Osteocyte (in vitro differentiated cells): ENCODE measurements at regions not wholly inside any gene's neighbourhood (a gene's known extent, or its start where the extent isn't known, plus 50 kb on each side); places are given as distances from the start of the nearest gene placed in this dataset.

Experiments used
- DNase-seq: peaks from one replicate; pipeline ENCODE4 v3.0.0; 2021; ENCODE audit warnings: mixed read lengths; ENCODE audit not compliant: unreplicated experiment; ENCODE audit errors: extremely low spot score
- H3K27ac Mint-ChIP-seq: one replicate; pipeline ENCODE4 v1.8.0; 2021; ENCODE audit warnings: mild to moderate bottlenecking, mixed read lengths; ENCODE audit not compliant: unreplicated experiment
- H3K27me3 Mint-ChIP-seq: one replicate; pipeline ENCODE4 v1.8.0; 2021; ENCODE audit warnings: mixed read lengths; ENCODE audit not compliant: unreplicated experiment
- H3K36me3 Mint-ChIP-seq: one replicate; pipeline ENCODE4 v1.8.0; 2021; ENCODE audit warnings: mixed read lengths; ENCODE audit not compliant: unreplicated experiment
- H3K4me1 Mint-ChIP-seq: one replicate; pipeline ENCODE4 v1.8.0; 2021; ENCODE audit warnings: mixed read lengths; ENCODE audit not compliant: unreplicated experiment
- H3K4me3 Mint-ChIP-seq: one replicate; pipeline ENCODE4 v1.8.0; 2021; ENCODE audit warnings: mild to moderate bottlenecking, moderate library complexity, mixed read lengths; ENCODE audit not compliant: unreplicated experiment
- H3K9me3 Mint-ChIP-seq: one replicate; pipeline ENCODE4 v1.8.0; 2021; ENCODE audit warnings: mixed read lengths; ENCODE audit not compliant: unreplicated experiment
- CTCF ChIP-seq: fragments of 200-600 bp; sonication (generic); IDR thresholded peaks from 2 replicates; pipeline ENCODE4 v1.5.0; 2021; ENCODE audit warnings: antibody characterized with exemption, mild to moderate bottlenecking, moderate library complexity

DNA sequence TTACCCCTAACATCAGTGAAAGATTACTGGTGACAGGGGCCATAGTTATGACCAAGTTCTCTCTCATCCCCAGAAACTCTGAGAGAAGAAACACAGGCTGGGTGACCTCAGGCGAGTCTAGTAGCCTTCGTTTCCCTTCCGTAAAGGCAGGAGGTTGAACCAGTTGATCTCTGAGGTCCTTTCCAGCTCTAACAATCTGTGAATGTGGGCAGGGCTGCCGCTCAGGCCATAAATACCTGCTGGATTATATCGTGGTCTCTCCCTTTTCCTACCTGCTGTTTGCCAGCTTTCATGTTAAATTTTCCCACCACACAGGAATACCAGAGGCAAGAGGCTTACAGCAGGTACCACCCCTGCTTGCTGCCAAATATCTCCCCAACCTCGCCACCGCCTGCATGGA is 357.5 kb downstream of the SH3GL2 start:
- no peaks in the 10 kb centered on the region for H3K9me3 Mint-ChIP-seq
- H3K27me3 Mint-ChIP-seq: peaks cover 8% of the 10 kb centered on the region
- DNase-seq: no peak
- no peak overlapping the region for H3K4me3 Mint-ChIP-seq
- H3K36me3 Mint-ChIP-seq: no peaks in the 10 kb centered on the region
- no peak overlapping the region for H3K27ac Mint-ChIP-seq
- no peak for TF ChIP-seq CTCF
- no peaks in the 10 kb centered on the region for H3K4me1 Mint-ChIP-seq

- Mint-ChIP-seq H3K4me3 (no peak overlapping the region), H3K4me1 (no peaks in the 10 kb centered on the region), H3K27ac (no peak overlapping the region), H3K27me3 (peaks cover 3% of the 10 kb centered on the region), H3K9me3 (peaks cover under 1% of the 10 kb centered on the region), H3K36me3 (no peaks in the 10 kb centered on the region)
- TF ChIP-seq CTCF: no peak
- DNase-seq: no peak
Measured at GRCh38 chr9:17938035-17938655, 359.3 kb downstream of the SH3GL2 start.

DNA sequence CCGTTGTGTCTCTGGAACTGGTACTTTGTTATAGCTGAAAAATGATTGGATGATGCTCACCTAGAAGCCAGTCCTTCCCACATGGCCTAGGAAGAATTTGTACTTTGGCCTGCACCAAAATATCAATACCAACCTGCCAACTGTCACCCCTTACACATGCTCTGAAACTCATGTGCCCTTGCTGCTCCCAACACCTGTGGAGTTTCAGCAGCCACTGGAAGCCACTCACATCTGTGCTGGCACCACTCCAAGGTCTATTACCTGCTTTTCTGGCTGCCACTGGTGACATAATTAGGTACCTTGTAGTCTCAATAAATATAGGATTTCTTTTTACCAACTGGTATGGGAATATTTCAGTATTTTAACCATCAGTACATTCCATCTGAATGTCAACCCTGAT is 363.6 kb downstream of the SH3GL2 start:
- Mint-ChIP-seq H3K9me3 (peaks cover 10% of the 10 kb centered on the region), H3K4me3 (no peak overlapping the region), H3K27me3 (peaks cover 3% of the 10 kb centered on the region), H3K27ac (no peak overlapping the region), H3K36me3 (no peaks in the 10 kb centered on the region), H3K4me1 (no peaks in the 10 kb centered on the region)
- DNase-seq: no peak
- TF ChIP-seq CTCF: no peak

GRCh38 chr9:17955409-17955808 is 376.5 kb downstream of the SH3GL2 start:
- H3K9me3 Mint-ChIP-seq: no peaks in the 10 kb centered on the region
- no peak overlapping the region for H3K4me3 Mint-ChIP-seq
- peaks cover 6% of the 10 kb centered on the region for H3K27me3 Mint-ChIP-seq
- no peak overlapping the region for H3K27ac Mint-ChIP-seq
- TF ChIP-seq CTCF: no peak
- H3K4me1 Mint-ChIP-seq: no peaks in the 10 kb centered on the region
- DNase-seq: no peak
- no peaks in the 10 kb centered on the region for H3K36me3 Mint-ChIP-seq

- Mint-ChIP-seq H3K36me3 (no peaks in the 10 kb centered on the region), H3K4me3 (no peak overlapping the region), H3K4me1 (no peaks in the 10 kb centered on the region), H3K9me3 (no peaks in the 10 kb centered on the region), H3K27me3 (peaks cover 6% of the 10 kb centered on the region), H3K27ac (no peak overlapping the region)
- DNase-seq: no peak
- TF ChIP-seq CTCF: no peak
Measured at GRCh38 chr9:17958363-17958762, 379.5 kb downstream of the SH3GL2 start.
